Right atrium auricular region (tissue), 2 donors: ENCODE measurements at regions not wholly inside any gene's neighbourhood (a gene's known extent, or its start where the extent isn't known, plus 50 kb on each side); places are given as distances from the start of the nearest gene placed in this dataset.

Source experiments
- DNase-seq: peaks from one replicate; pipeline ENCODE4 v3.0.0-alpha.2; 2019; ENCODE audit warnings: low spot score
- H3K27ac ChIP-seq, 2 donors: fragments of 200-600 bp; sonication (generic); 1 replicate in 1 of 2; 2 replicates in 1 of 2; pipeline ENCODE4 v1.5.1; 2016 to 2019
- H3K27me3 ChIP-seq, 2 donors: fragments of 200-600 bp; sonication (generic); one replicate each; pipeline versions ENCODE4 v1.5.1 to v1.6.0; 2017 to 2019
- H3K36me3 ChIP-seq: fragments of 200-600 bp; sonication (generic); one replicate; pipeline ENCODE4 v1.5.1; 2016
- H3K4me1 ChIP-seq, 2 donors: fragments of 200-600 bp; sonication (generic); one replicate each; pipeline versions ENCODE4 v1.5.1 to v1.6.0; 2017 to 2019
- H3K4me3 ChIP-seq, 2 donors: fragments of 200-600 bp; sonication (generic); 1 replicate in 1 of 2; 2 replicates in 1 of 2; pipeline ENCODE4 v1.5.1; 2017 to 2019; ENCODE audit warnings: mild to moderate bottlenecking in 1 of 2, moderate library complexity in 1 of 2
- H3K9me3 ChIP-seq, 2 donors: fragments of 200-600 bp; sonication (generic); one replicate each; pipeline ENCODE4 v1.5.1; 2019
- TF ChIP-seq, protein P1 (sequence below), 2 donors: fragments of 200-600 bp; sonication (generic); IDR thresholded peaks; one replicate each; pipeline ENCODE4 v1.5.1; 2019; ENCODE audit warnings: antibody characterized with exemption in 2 of 2

- Histone ChIP-seq H3K4me1 (peaks cover 0 to 11% of the 10 kb centered on the region in 2 donors), H3K27me3 (no peaks in the 10 kb centered on the region), H3K36me3 (no peaks in the 10 kb centered on the region), H3K9me3 (no peaks in the 10 kb centered on the region), H3K4me3 (no peak overlapping the region), H3K27ac (no peak overlapping the region)
- TF ChIP-seq, protein P1, sequence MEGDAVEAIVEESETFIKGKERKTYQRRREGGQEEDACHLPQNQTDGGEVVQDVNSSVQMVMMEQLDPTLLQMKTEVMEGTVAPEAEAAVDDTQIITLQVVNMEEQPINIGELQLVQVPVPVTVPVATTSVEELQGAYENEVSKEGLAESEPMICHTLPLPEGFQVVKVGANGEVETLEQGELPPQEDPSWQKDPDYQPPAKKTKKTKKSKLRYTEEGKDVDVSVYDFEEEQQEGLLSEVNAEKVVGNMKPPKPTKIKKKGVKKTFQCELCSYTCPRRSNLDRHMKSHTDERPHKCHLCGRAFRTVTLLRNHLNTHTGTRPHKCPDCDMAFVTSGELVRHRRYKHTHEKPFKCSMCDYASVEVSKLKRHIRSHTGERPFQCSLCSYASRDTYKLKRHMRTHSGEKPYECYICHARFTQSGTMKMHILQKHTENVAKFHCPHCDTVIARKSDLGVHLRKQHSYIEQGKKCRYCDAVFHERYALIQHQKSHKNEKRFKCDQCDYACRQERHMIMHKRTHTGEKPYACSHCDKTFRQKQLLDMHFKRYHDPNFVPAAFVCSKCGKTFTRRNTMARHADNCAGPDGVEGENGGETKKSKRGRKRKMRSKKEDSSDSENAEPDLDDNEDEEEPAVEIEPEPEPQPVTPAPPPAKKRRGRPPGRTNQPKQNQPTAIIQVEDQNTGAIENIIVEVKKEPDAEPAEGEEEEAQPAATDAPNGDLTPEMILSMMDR (IDR thresholded peaks at IDR 0.05), result no peak
- no peak for DNase-seq
Measured at GRCh38 chr11:116188350-116188749, 584.4 kb downstream of the BUD13 start.

DNA sequence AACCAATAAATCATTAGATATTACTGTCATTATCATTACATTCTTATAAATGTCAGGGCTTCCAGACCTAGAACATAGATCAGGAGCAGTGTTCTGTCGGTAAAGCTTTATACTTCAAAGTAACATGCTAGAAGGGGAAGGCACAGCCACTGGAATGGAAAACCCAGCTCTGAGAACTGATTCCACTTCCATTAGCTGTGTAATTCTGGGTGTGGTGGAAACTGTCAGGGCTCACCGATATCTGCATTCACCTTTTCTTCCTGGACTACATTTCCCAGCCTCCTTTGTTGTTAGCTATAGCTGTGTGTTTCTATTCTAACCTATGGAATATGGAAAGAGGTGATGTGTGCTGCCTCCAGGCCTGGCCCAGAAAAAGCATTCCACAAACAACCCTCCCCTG, 585.8 kb downstream of the BUD13 start:
- TF ChIP-seq, protein P1 (IDR thresholded peaks at IDR 0.05), result no peak
- H3K9me3 ChIP-seq, result no peaks in the 10 kb centered on the region
- no peak for DNase-seq
- no peaks in the 10 kb centered on the region for H3K4me1 ChIP-seq
- H3K4me3 ChIP-seq, result no peak overlapping the region
- no peaks in the 10 kb centered on the region for H3K36me3 ChIP-seq
- no peaks in the 10 kb centered on the region for H3K27me3 ChIP-seq
- H3K27ac ChIP-seq, result no peak overlapping the region

DNA sequence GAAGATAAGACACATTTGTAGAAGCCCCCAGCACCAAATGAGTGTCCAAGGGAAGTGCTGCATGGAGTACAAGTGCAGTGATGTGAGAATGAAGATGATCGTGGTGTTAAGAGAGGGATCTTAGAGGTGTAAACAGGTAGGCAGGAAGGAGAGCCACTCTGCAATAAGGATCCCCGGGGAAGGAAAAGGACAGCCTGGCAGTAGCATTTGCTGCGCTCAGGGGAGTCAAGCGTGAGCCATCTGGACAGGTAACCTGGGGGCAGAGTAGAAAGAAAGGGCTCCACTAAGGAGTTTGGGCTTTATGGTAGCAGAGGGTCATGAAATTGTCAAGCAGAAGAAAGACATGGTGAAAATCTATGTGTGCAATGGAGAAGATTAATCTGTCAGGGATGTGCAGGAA, 587.2 kb downstream of the BUD13 start:
- TF ChIP-seq, protein P1 (IDR thresholded peaks at IDR 0.05), result no peak
- no peak overlapping the region for H3K27ac ChIP-seq
- H3K27me3 ChIP-seq, result no peaks in the 10 kb centered on the region
- DNase-seq, result no peak
- no peak overlapping the region for H3K4me3 ChIP-seq
- peaks cover 0 to 11% of the 10 kb centered on the region in 2 donors for H3K4me1 ChIP-seq
- no peaks in the 10 kb centered on the region for H3K9me3 ChIP-seq
- H3K36me3 ChIP-seq, result no peaks in the 10 kb centered on the region

GRCh38 chr11:116184763-116185162, 588.0 kb downstream of the BUD13 start:
- no peak for DNase-seq

GRCh38 chr11:116182356-116182966, 590.3 kb downstream of the BUD13 start:
- TF ChIP-seq, protein P1 (IDR thresholded peaks at IDR 0.05), result no peak
- peaks cover 0 to 16% of the 10 kb centered on the region in 2 donors for H3K4me1 ChIP-seq
- no peaks in the 10 kb centered on the region for H3K9me3 ChIP-seq
- no peaks in the 10 kb centered on the region for H3K36me3 ChIP-seq
- H3K27me3 ChIP-seq, result no peaks in the 10 kb centered on the region
- H3K4me3 ChIP-seq, result no peak overlapping the region
- DNase-seq, result no peak
- no peak overlapping the region for H3K27ac ChIP-seq

More at GRCh38 chr11:116184763-116185162, 588.0 kb downstream of the BUD13 start:
- Histone ChIP-seq H3K27me3 (no peaks in the 10 kb centered on the region), H3K9me3 (no peaks in the 10 kb centered on the region), H3K36me3 (no peaks in the 10 kb centered on the region), H3K4me1 (peaks cover 0 to 16% of the 10 kb centered on the region in 2 donors), H3K4me3 (no peak overlapping the region), H3K27ac (no peak overlapping the region)
- TF ChIP-seq, protein P1 (IDR thresholded peaks at IDR 0.05), result no peak
